Fibroblast of skin of right biceps (primary cell): ENCODE measurements at regions not wholly inside any gene's neighbourhood (a gene's known extent, or its start where the extent isn't known, plus 50 kb on each side); places are given as distances from the start of the nearest gene placed in this dataset.

Experiments
- DNase-seq: peaks from one replicate; pipeline ENCODE4 v3.0.0-alpha.2; 2013

DNA sequence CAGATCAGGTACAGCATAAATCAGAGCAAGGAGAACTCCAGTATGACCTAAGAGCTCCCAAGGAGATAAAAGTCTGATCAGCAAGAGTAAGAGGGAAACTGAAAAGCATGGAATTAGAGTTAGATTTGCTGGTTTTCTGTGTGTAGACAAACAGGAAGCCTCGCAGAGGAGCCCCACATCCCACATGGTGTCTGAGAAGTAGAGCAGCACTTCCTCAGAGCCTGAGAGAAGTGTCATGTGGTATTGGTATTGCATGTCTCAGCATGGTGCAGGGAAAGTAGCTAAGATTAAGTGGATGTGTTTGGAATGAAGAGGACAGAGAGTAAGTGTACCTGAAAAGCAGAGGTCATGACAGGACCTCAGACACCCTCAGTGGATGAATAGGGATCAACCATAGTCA lies 175.4 kb upstream of the GBE1 start:
- DNase-seq: no peak

DNA sequence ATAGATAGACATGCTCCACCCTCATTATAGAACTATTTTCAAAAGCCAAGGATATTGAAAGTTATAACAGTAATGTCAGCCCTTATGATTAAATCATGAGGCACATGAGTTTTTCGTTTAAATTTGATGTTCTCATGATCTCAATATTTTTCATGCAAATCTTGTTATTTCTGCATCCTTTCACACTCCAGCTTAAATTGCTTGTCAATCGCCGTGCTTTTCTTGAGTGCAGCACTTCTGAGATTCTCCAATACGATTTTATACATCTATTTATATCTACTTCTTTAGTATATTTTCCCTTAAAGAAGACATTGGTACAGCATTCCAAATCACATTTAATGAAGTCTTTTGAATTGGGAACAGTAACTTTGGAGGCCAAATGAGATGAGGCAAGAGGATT lies 171.2 kb upstream of the GBE1 start:
- no peak for DNase-seq

DNA sequence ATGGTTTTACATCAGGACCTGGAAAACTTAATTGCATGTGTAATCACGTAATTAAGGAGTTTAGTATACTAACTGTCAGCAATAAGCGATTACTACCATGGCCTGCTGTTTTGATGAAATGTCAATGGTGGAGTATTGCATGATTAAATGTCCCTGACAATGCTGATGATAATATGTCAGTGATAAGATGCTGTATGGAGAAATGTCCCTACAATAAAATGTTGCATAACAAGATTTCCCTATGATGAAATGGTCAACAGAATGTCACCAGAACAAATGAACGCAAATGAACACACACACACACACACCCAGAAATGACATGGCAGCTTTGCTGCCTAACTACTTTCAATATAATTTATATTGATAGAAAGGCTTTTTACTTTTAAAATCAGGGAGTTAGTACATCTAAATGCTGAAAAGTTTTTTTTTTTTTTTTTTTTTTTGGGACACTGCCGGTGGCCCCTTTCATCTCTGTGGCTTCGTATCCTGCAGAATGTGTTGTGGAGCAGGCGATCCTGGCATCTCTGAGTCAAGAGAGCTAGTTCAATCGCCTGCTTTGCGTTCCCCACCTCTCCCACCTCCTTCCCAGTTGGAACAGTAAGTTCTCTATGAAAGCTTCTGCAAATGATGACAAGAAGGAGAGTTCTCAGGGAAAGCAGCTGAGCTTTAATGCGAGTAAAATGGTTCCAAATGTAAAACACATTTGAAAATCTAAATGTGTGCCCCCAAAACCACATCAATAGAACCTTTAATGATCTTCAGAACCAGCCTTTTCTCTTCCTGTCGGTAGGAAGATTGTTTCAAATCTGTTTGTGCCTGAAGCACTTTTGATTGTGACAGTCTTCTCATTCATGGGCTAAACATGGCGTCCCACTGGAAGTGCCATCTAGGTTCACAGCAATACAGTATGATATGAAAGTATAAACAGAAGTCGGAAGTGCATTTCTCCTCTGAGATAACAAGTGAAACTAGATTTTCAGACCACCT lies 170.1 kb upstream of the GBE1 start:
- DNase-seq: no peak

DNA sequence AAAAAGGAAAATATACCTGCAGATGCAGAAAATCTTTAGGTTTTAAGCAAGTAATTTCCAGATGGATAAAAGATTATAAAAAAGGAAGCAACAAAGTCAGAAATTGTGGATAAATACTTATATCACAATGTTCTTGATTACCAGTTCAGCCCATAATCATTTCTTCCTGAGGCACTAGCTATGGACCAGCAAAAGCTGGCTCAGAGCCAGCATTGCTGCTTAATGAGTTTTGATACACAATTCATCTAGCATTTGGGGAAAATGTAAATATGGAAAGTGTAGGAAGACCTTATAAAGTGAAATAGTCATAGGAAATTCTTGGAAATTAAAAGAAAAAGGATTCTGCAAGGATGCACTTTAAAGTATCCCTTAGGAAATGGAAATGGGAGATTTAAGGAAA lies 168.3 kb upstream of the GBE1 start:
- no peak for DNase-seq

DNA sequence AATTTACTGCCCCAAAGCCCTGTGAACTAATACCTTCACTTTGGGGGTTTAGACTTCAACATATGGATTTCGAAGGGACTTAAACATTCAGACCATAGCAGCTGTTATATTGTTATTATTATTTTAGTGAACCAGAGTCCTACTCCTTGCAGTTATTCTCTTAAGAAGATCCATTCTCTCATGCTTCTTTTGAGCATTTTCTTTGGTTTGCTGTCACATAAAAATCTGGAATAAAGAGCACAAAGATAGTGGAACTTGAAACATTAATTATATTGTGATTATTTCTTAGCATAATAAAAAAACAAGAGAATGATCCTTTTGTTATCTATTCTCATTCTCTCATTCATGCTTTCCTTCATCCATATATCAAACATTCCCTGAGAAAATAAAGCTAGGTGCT lies 166.4 kb upstream of the GBE1 start:
- DNase-seq: no peak

DNA sequence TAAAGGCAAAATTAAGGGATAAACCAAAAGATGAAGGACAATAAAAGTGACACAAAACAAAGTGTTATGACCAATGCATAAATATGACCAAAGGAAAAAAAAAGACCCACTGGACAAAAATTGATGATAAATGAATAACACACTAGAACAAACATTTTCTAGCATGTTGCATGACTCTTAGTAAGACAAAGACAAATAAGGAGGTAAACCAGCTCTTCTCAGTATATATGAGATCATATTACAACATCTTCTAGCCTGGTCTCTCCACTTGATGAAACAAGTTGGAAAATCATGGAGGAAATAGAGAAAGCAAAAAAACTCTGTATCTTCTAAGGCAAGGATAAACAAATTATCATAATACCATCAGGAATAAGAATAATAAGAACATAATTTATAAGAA lies 163.9 kb upstream of the GBE1 start:
- no peak for DNase-seq

DNA sequence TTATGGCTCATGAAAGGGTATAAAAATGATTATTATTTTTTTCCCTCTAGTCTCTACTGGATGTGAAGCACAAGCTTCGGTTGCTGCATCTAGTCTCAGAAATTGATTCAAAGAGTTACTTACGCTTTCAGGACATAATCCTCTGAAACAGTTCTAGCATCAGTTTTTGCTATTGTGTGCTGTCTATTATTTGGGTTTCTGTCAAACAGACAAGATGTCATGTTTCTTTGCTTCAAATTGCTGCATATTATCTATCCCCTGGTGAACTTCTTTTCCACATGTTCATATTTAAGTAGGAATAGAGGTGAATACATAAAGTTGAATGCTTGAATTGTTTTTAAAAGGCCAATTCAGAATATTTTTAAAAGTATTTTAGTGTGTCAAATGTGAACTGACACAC lies 161.6 kb upstream of the GBE1 start:
- DNase-seq: no peak

DNA sequence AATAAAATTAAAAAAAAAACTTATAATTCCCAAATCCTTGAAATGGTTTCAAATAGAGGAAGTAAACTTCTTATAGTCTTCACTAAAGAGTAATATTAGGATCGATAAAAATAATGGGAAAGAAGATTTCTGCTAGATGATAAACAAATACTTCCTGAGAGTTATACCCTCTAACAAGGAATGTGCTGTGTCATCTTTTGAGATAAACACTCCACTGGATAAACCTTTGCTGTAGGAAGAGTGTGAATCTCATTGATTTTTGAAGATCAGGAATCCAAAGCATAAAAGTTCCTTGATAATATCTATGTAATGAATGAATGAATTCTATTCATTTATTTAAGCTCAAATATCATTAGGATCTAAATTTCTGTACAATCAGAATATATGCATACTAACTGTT lies 161.0 kb upstream of the GBE1 start:
- DNase-seq: no peak

DNA sequence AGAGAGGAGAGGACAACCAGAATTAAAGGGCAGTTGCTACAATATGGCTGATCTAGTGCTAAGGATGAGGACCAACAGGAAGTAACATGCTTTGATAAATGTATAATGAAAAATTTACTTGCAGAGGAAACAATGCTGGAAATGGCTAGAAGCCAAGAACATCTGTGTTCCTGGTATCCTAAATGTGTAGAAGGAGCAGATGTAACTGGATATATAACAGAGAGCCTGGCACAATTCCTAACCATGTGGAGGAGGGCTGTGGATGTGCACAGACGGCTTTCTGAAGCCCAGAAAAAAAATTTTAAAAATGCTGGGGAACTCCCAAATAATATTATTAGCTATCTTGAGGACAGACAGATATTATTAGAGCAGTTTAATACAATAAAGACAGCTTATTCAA lies 159.4 kb upstream of the GBE1 start:
- peak; percentile 10 for DNase-seq

DNA sequence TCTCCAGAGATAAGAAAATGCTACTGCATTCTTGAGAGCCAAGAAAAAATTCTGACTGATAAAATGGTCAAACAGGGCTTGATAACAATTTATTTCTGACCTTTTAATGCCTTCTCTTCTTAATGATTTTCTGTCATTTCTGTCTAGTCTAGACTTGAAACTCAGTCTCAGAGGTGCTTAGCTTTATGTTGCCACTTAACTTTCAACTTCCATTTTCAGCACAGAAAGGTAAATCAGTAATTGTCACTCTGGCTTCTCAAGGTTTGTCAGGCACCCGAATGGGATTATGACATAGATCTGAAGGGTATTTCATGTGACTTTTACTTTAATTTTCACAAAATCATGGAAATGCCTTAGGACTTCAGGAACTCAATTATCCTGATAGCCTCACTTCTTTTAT lies 155.4 kb upstream of the GBE1 start:
- DNase-seq: no peak

DNA sequence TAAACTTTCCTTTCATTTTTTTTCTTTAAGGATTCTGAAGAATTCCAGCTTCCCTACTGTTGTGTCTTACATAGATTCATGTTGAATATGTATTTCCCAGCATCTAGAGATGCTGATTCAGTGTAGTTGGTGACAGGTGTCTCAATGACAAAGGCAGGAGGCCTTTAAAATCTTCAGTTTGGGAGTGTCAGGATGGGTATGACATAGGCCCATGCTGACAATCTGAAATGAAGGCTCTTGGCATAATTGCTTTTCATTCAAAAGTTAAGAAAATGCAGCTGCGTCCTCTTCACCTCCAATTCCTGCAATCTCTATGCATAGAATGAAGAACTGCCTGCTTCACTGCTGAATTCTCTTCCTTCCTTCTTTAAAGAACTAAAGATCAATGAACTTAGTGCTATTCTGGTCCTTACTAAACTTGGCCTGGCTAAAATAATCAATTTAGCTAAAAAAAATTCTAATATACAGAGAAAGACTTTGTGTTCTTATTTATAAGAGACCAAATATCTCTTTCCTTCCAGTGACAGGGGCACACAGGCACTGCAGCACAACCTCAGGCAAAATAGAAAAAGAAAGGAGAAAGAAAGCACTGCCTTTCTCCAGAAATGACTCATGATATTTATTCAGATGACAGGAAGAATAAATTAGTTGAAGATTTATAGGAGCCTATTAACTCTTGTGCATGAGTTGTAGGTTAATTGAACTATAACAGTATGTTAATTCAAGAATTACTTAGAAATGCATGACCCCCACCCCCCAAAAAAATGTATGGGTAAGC lies 152.6 kb upstream of the GBE1 start:
- peak; percentile 13 for DNase-seq

DNA sequence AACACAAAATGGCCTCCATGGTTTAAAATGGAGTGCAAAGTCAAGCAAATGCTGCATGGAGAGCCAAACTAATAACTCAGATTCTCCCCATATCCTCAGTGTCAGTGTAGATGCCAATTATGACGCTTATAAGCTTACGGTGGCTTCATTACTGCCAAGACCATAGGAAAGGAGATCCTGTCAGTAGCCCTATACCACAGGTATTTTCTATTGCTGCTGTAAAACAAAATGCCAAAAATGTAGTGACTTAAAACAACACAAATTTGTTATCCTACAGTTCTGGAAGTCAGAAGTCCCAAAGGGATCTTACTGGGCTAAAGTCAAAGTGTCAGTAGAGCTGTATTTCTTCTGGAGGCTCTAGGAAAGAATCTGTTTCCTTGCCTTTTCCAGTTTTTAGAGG lies 149.8 kb upstream of the GBE1 start:
- DNase-seq: no peak

DNA sequence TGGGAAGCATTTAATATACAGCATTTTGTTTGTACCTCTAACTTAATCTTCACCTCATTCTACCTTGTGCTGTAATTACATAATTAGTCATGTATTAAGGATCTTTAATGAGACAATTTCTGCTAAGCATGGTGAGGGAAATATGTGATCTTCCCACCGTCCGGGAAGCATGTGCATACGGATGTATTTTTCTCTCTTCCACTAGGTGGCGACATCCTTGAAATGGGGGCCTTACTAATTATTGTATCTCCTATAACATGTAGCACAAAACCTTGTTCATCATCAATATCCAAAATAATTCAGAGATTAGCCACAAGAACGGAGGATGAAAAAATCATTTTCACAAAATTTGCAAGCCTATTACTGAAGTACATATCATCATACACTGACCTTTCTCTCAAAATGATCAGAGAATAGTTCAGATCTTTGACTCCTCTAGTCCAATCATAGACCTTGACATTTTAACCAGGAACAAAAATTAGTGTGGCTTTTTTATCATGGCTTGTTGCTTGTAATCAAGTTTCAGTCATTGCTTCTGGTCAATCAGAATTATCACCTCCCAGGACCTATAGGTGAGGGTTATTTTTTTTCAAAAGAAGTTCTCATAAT lies 148.9 kb upstream of the GBE1 start:
- DNase-seq: peak; percentile 43

DNA sequence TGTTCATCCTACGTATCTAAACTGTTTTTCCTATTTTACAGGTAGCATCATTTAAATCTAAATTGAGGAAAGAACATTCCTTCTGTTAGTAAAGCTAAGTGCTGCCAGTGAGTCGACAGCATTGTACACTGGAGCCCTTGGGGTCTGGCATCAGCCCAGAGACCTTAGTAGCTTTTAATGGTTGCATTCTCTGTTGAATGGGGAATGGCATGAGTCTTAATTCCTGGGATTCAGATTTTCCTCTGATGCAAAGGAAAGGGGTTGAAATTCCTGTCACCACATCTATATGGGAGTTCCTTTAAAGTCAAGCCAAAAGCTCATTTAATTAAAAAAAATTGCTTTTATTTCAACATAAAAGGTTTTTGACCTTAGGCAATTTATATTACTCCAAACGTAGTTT lies 148.4 kb upstream of the GBE1 start:
- peak; percentile 45 for DNase-seq

DNA sequence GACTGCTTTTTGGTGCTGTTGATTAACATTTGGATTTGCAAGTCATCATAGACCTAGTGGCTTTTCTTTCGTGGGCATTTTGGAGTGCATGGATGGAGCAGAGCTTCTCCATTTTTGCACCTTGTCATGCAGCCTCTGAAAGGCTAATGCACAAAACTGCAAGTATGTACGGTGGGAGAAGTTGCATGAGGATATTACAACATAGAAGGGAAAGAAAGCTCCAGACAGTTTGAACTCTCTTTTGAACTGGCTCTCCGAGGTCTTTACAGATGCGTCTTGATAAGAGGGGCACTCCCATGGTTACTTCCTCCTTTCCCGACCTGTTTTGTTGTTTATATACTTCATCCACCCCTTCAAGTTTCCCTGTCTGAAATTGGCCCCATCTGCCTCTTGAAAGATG lies 147.1 kb upstream of the GBE1 start:
- DNase-seq: no peak

DNA sequence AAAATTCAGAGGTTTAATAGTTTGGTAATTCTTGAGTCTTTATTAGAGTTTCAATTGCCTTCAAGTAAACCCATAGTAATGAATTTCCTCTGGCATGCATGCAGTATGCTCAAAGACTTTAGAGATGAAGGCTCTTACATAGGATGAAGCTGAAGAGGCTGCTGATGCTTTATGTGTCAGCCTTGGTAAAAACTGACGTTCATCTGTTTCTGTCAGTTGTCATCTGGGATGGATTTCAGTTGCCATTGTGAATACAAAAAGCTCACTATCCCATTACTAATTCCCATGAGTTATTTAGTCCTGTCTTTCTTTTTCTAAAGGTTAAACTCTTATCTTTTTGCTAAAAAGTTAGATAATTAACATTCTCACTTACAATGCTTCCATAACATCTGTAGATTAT lies 136.9 kb upstream of the GBE1 start:
- DNase-seq: no peak

DNA sequence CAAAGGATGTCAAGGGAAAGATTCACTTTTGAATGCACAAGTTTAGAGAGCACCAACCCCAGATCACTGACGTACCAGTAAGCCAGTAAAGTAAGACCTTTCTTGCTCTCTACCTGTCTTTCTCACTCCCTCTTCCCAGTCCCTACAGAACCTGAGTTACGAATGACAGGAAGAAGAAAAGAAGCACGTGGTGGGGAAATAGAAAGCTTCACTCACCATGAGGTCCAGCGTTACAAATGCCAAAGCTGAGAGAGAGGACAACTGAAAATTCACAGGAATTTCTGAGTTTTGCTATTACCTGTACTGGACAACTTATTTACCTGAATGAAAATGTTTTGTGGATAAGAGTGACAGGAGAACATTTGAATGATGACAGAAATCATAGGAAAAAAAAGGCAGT lies 133.2 kb upstream of the GBE1 start:
- DNase-seq: no peak

DNA sequence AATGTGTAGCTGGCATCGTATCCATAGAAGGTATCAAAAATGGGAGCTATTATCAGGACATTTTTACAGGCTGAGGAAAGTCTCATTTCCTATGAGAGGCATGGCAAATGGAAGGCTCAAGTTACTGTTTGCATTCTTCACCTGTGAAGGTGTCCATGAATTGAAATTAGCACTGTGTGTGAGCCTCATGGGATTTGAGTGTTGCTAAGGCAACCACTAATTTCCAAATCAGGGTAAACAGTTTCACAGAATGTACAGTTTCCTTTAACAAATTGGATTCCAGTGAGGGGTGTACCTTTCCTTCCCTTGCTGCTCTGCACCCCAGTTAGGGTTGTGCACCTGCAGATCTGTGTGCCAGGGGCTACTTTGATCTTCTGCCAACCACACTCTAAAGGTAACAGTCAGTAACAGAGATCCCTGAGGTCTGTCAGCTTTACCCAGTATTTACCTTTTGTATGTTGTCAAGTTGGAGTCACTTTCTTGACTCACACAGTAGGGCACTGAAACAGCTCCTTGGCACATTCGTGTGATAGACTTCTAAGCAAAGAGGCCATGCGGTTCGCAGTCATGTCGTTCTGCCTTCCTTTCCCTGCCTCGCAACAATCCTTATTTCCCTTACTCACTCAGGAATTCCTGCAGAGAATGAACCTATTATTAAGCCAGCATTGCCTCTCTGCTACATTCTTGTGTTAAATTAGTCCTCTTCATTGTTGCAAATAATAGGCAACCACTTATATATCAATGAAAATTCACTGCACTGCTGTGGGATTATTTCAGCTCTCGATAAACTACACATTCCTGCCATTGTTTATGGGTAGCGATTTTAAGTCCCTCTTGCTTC lies 129.8 kb upstream of the GBE1 start:
- DNase-seq: no peak

DNA sequence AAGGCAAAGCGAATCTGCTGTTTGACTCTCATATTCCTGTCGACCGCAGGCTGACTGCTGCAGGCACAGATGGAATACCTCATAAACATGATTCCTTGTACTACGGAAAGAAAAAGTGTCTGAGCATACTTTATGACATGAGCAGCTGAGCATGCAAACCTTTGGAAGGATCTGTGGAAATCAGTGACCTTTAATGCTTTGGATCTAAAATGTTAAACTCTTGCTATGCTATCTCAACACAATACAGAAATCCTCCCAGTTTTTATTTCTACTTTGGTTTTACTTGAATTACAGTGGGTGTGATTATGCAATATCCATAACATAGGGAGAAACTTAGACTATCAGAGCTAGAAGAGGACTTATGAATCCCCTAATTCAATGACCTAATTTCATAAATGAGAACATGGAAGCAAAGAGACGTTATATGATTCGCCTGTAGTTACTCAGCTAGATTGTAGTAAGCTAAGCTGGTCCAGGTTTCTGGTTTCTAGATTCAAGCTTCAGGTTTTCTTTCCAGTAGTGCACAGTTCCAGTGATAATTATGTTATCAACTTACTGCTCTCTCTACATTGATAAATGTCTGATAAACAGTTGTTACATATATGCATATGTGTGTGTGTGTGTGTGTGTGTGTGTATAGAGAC lies 127.6 kb upstream of the GBE1 start:
- DNase-seq: peak; percentile 24

DNA sequence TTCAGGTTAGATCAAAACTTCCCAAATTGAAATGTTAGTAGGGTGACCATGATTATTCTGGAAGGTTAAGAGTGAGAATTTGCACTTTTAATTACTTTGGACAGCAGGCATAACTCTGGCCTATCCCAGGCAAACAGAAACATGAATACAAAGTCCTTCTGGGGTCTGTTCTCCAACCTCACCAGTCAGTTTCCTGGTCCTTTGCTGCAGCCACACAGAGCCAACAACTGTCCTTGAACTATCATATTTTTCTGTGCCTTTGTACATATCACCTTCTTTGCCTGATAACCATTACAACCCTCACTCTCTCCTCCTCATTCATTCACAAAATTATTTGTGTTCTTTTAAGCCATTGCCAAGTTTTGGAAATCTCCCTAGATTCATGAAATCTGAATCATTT lies 126.0 kb upstream of the GBE1 start:
- DNase-seq: no peak

DNA sequence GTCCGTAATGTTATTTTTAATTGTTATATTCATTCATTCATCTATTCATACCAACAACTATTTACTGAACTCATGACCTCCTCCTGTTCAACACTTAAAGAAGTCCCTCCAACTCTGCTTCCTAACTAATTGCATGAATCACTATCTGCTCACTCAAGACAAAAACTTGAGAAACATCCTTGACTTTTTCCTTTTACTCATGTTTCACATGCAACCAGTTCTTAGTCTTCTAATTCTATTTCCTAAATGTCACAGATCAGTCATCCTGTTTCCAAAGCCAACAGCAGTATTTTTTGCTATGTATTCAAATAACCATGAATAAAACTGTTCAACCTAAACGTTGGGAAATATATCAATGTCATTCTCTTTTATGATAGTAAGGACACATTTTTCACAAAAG lies 124.6 kb upstream of the GBE1 start:
- DNase-seq: peak; percentile 70

DNA sequence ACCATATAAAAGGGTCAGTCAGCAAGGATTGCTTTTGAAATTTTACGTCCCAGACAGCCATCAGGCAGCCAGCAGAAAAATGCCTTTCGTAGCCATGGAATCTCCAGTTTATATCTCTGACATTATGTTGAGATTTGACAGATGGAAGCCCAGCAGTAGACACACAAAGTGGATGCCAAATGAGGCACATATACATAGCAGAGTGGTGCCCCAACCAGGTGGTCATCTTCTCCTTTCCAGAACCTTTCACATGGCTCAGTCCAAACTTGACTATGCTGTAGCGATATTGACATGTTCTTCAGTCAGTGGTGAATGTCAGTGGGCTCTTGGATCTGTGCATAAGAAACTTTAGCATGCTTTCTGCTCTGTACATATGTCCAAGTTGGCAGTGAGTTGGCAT lies 123.3 kb upstream of the GBE1 start:
- DNase-seq: no peak
